Umbilical cord (tissue), 1 donor: ENCODE measurements at regions not wholly inside any gene's neighbourhood (a gene's known extent, or its start where the extent isn't known, plus 50 kb on each side); places are given as distances from the start of the nearest gene placed in this dataset.

Experiments used
- DNase-seq: peaks from one replicate; pipeline ENCODE4 v3.0.0-alpha.2; 2015; ENCODE audit warnings: low spot score

- no peak for DNase-seq
These were observed 597.8 kb downstream of the BCOR start for GRCh38 chrX:39499996-39500395.

DNA sequence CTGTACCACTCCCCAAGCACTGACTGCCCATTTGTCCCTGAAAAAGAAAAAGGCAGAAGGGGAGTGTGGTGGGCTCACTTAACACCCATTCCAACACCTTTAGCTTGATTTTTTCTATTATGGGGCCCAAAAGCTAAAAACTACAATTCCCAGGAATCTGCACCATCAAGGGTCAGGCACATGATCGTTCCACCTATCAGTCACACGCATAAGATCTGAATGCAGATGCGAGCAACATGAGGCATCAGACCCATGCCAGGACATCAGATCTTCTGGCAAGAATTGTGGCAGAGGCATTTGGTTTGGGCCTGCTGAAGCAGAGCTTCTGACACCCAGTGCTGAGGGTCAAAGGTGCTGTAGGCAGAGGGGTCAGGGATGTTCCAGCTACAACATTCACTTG is 595.9 kb downstream of the BCOR start:
- no peak for DNase-seq

DNA sequence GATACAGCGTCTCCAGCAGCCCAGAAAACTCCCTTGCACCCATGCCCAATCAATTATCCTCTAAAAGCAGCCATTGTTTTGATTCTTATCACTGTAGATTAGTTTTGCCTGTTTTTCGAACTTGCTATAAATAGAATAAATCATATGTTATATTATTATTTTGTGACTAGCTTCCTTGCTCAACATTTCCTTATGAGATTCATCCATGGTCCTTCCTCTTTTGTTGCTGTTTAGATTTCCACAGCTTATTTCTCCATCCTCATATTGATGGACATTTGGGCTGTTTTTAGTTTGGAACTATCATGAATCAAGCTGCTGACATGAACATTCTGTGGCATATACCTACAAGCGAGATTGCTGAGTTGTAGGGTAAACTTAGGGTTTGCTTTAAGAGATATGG is 595.3 kb downstream of the BCOR start:
- no peak for DNase-seq

GRCh38 chrX:39504227-39504626 is 593.5 kb downstream of the BCOR start:
- no peak for DNase-seq

DNA sequence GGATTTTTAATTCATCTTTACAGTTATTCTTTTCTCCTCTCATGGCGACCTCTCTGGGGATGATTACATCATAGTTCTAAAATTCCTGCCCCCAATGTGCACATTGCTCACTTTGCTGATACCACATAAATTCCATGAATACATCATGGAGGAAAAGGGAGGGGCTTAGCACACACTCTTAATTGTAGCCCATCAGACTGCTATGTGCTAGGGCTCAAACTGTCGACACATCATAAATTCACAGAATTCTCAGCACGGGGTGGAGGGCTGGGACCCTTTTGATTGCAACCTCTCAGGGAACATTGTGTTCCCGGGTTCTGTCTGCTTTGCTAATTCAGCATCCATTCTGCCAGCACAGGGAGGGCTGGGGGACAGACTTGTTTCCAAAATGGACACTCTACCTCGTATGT is 592.9 kb downstream of the BCOR start:
- DNase-seq = peak; percentile 10

- DNase-seq = no peak
These were observed 591.6 kb downstream of the BCOR start for GRCh38 chrX:39506131-39506530.

- peak; percentile 35 for DNase-seq
These were observed 590.7 kb downstream of the BCOR start for GRCh38 chrX:39507034-39507433.

DNA sequence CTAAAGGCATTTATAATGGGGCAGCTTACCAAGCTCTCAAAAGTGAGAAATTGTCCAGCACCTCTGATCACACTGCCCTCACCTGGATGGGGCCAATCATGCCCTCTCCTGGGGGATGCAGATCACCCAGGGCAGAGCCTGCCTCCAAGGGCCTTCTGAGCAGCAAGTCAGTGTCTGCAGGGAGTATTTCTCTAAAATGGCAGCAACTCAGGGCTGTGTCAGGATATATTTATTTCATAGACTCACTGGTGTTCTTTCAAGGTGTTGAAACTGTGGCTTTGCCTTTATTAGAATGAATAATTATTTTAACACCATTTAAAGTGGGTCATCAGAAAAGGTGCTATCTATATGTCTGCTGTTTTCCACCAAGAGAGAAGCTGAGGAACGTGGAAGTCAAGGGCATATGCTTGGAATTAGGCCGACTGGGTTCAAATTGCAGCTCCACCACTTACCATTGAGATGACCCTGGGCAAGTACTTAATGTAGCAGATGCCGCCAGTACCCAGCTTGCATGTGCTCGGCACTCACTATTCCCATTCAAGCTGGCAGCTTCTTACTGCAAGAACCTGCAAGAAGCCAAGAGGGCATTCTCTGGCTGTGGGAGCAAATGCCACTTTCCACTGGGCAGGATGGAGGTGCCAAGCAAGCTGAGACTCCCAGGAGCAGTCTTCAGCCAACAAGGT is 590.0 kb downstream of the BCOR start:
- no peak for DNase-seq

DNA sequence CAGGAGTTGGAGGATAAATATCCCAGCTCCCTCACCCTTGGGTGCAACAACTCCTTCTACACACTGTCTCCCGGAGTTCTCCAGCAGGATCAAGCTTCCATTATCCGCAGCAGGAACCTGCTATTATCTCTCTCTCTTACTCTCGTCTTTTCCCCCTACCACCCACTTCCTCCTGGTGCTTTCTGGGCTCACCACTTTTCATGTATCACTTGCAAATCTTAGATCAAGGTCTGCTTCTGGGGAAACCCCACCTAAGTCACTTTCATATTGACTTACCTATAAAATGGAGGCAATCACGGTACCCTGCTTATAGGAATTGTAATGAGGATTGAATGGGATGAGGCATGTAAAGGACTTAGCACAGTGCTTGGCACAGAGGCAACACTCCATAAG is 589.5 kb downstream of the BCOR start:
- DNase-seq = no peak

- DNase-seq = no peak
These were observed 588.6 kb downstream of the BCOR start for GRCh38 chrX:39509157-39509556.

DNA sequence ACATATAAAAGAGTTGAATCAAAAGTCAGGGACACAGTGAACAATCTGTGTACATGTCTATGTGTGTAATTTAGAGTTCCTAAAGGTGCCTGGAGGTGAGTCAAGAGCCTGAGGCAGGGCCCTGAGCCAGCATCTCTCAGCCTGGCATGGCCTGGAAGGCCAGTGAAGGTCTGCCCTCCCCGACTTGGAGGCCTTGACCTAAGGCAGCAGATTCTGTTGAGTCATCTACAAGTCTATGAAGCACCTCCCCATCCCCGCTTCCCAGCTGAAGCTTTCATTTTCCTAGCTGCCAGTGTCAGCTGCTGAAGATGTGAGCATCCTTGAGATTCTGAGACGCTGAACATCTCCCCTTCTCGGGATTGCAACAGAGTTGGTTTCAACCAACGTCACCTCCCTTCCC is 583.9 kb downstream of the BCOR start:
- peak; percentile 38 for DNase-seq

DNA sequence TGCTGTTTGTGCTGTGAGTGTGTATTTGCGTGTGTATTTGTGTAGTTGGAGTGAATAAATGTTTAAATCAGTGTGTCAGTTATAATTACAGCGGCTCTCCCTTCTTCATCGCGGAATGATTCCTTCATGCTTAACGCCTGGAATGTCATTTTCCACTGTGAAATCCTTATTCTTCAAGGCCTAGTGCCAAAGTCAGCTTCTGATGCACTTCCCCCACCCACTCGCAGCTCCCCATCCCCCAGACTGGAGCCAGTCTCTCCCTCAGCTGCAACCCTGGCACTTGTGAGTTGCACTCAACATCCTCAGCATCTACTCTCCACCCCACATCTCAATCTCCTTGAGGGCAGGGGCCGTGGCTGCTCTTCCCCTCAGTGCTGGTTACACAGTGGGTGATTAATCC is 583.0 kb downstream of the BCOR start:
- peak; percentile 52 for DNase-seq

- peak; percentile 57 for DNase-seq
These were observed 581.3 kb downstream of the BCOR start for GRCh38 chrX:39516427-39516841.

- DNase-seq = peak; percentile 53
These were observed 579.2 kb downstream of the BCOR start for GRCh38 chrX:39518476-39519029.

DNA sequence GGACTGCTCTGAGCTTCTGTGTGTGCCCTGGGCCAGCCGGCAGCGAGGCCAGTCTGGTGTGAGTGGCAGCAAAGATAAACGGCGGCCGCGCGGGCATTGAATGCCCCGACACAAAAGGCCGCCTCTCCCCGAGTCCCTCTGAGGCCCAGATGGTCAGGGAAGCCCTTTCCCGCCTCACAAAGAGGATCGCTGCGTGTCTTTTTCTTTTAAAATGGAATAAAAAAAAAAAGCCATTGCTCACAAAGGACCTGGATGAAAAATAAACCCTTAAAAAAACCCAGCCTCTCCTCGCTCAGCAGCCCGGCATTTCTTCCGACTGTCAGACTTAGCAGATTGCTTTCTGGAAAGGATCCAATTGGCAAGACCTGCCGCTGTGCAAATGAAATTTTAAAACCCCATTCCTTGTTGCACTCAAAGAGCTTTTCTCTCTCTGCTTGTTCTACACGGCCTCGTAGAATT is 578.7 kb downstream of the BCOR start:
- peak; percentile 88 for DNase-seq

GRCh38 chrX:39519566-39520301 is 578.0 kb downstream of the BCOR start:
- no peak for DNase-seq

GRCh38 chrX:39525758-39526157 is 572.0 kb downstream of the BCOR start:
- DNase-seq = no peak

DNA sequence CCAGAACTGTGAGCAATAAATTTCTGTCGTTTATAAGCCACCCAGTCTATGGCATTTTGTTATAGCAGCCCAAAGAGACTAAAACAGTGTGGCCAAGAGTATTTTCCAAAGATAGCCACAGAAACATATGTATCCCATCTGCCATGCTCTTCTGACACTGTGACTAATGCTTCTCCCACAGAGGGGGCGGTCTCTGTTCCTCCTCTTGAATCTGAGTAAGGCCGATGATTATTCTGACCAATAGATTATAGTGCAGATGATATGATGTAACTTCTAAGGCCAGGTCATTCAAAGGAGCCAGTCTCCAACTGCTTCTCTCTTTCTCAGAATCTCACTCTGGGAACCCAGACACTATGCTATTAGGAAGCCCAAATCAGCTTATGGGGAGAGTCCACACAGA is 570.7 kb downstream of the BCOR start:
- DNase-seq = no peak

DNA sequence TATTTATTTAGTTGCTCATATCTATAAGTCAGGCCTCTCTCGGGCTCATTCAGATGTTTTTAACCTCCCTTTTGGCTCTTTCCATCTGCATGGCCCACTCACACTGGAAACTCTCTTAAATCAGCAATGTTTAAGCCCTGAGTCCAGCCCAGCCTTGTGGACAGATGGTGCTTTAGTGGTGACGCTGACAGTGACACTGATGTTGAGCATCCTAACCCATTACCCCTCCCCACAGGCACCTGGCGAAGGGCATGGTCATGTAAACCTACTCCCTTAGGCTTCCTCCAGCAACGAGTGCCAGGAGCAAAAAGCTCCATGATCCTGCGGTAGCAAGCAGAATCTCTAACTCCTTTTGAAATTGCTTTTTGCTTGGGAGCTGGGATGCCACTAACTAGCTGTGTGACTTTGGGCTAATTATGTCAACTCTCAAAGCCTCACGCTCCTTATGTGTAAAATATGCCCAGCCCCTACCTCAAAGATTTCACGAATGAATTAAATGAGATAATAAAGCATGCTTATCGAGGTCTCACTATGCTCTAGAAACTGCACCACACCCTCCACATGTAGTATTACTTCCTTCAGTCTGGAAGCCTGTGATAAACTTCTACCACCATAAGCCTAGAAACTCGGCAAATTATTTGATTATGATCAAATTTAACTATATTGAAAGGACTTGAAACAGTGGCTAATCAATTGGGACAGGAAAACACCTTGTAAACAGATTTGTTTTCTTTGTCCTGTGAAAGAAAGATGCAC is 569.4 kb downstream of the BCOR start:
- no peak for DNase-seq

DNA sequence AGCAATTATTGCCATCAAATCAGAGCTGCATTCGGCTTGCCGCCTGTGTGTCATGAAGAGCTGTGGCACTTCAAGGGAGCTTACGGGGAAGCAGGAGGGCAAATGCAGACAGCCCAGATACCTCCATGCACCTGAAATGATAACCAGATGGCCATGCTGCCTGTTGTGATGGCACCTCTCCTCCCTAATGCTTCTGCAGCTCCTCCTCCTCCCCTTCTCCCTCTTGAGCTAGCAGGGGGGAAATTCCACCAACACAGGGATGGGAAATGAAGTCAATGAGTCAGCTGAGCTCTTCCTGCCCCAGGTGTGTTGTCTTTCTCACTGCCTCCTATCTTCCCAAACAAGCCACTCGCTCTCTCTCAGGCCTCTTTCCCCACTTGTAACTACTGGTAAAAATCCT is 565.0 kb downstream of the BCOR start:
- no peak for DNase-seq

DNA sequence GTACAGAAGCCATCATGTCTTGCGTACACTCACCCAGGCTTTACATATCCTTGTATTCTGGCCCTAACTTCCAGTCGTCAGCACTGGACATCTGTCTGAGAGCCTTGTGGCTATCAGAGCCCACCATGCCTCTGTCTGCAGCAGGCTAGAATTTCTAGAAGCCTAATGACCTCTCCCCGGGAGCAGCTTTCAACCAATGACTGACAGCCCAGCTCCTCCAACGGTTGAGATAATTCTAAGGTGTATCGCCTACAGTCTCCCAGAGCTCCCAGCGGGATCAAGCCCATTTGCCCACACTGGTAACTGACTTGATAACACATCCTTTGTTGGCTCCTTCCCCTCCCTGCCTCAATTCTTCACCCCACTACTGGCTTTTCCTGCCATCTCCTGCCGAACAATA is 562.8 kb downstream of the BCOR start:
- DNase-seq = no peak

DNA sequence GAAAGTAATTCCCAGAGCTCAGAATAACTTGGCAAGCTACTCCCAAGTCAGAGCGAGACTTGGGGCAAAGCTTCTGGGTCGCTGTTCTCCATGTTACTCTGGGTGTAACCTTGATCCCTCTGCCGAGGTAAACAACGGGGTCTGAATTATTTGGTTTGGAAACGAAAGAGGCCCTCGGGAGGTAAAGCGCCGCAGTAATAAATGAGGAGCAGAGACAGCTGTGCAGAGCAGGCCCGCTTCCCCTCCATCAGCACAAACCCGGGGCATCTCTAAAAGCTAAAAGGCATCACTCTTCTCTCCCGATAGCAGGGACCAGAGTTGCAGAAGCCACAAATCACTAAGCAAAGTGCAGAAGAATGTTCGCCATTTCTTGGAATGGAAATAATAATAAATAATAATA is 561.5 kb downstream of the BCOR start:
- DNase-seq = no peak
